ENCODE measurements at regions not wholly inside any gene's neighbourhood (a gene's known extent, or its start where the extent isn't known, plus 50 kb on each side); places are given as distances from the start of the nearest gene placed in this dataset.
A peak's percentile ranks its signal among the peaks of the same experiment; 100 is the strongest.
"Not testable (repeated sequence)": the region's sequence is repeated elsewhere in the genome, so short reads cannot be mapped to it uniquely, and the experiment has no call there.

DNA sequence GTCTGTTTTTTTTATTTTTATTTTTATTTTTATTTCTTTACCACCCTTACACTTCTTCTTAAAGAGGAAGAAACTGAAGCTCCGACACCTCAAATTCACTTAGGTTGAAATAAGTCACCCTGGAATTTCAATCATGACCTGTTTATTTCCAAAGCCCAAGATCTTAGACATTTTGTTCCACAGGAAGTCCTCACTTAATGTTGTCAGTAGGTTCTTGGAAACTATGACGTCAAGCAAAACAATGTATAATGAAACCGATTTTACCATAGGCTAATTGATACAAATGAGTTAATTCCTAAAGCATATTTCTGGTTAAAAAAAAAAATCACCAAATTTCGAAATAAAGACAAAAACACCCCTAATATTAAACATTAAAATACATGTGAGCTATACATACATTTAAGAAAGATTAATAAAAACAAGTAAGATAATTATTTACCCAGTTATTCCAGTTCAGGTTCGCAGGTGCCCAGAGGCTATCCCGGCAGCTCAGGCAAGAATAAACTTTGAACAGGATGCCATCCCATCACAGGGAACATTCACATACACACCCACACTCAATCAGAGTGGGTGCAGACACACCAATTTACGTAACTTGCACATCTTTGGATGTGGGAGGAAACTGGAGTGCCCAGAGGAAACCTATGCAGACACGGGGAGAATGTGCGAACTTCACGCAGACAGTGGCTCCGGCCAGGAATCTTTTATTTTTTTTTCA is 391.0 kb downstream of the RAP2B start:
- DNase-seq: no peak

DNA sequence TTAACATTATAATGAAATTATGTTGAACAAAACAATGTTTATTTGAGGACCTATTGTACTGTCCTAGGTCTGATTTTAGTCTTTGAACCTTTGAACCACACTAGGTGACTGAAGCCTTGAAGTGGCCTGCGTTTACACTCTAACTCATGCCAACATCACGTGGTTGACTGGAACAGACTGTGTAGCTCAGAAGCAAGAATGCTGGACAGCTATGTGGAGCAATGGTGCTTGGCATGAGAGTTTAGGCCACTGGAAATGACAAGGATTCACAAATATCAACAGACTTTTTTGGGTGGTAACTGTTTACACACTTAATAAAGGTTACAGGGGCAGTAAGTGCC is 391.5 kb downstream of the RAP2B start:
- DNase-seq: no peak

DNA sequence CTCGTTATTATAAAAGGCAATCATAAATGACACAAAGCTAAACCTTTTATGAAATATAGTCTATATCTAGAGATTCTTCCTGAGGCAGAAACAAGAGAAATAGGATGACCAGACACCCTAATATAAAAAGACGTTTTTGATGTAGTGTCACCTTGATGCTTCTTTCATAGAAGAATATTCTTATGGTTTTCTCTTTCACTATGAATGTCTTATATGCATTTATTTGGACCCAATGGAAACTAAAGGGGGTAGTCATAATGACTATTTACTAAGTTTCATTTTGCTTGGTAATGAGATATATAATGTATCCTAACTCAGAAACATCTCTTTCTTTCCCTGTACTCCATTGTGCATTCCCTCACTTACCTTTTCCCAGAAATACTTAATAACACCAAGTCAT is 393.9 kb downstream of the RAP2B start:
- DNase-seq: no peak

DNA sequence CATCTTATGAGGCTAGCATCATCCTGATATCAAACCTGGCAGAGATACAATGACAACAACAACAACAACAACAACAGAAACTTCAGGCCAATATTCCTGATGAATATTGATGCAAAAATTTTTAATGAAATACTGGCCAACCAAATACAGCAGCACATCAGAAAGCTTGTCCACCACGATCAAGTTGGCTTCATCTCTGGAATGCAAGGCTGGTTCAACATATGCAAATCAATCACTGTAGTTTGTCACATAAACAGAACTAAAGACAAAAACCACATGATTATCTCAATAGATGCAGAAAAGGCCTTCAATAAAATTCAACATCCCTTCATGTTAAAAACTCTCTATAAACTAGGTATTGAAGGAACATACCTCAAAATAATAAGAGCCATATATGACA is 397.3 kb downstream of the RAP2B start:
- DNase-seq: not testable (repeated sequence)

DNA sequence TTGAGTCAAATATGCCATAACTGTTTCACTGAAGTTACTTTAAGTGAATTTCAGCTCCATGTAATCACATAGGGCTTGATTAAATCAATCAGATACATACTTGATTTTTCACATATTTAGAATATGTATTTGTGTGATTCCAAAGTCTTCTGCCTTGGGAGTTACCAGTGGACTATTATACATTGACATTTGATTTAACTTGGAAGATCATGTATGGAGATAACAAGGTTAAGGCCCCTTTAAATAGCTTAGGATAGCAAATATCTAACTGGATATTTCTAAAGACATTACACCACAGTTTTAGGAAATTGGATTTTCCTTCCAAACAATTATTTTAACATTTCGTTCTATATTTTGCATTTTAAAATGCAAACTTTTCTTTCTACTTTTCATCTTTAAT is 405.0 kb downstream of the RAP2B start:
- DNase-seq: no peak

DNA sequence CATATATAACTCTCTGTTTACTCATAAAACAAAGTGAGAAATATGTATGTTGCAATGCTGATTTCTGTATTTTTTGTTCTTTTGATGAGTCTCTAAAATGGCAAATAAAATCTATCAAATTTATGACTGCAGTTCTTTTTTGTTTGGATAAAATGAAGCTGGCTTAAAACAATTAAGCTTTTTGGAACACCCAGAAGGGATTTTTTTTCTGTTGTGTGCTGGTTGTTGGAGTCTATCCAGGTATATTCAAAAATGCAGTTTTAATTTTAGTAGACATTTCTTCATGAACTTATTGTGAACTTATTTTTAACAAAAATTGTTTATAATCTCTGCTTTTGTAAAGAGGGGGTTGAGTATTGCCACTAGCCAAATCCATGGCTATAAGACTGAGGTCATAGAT is 405.5 kb downstream of the RAP2B start:
- no peak for DNase-seq

DNA sequence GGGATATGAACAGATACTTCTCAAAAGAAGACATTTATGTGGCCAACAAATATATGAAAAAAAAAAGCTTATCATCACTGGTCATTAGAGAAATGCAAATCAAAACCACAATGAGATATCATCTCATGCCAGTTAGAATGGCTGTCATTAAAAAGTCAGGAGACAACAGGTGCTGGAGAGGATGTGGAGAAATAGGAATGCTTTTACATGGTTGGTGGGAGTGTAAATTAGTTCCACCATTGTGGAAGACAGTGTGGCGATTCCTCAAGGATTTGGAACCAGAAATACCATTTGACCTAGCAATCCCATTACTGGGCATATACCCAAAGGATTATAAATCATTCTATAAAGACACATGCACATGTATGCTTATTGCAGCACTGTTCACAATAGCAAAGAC is 408.5 kb downstream of the RAP2B start:
- not testable (repeated sequence) for DNase-seq

DNA sequence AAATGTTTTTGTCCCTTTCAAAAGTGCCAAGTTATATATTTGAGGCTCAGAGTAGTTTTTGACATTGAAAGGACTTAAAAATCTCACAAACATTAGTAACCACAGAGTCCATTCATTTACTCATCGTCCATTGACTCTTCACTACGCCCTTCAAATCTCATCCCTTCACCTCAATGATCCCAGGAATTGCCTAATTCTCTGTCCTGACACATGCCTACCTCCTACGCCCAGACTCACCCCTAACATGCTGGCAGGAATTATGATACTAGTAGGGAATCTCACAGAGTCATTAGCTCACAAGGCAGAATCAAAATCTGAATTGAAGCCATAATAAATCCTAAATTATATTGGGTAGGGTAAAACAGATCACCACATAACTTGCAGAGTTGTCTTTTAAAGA is 410.1 kb downstream of the RAP2B start:
- DNase-seq: no peak

DNA sequence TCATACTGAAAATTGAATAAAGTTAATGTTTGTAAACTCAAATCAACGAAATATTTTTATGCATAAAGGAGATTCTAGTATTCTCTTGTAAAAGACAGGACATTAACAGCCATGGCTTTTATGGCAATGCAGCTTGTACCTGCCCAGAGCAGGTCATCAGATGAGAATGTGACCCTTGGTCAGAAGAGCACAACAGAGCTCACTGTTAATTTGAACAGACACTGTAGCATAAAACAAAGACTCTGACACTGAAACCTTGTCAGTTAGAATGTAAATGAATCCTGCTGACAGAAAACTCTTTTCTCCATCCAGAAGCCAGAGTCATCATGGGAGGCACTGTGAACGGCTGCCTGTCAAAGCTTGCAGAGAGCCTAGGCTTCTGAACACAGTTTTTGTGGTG is 410.6 kb downstream of the RAP2B start:
- DNase-seq: peak in 1 of 14 donors; percentile 1

DNA sequence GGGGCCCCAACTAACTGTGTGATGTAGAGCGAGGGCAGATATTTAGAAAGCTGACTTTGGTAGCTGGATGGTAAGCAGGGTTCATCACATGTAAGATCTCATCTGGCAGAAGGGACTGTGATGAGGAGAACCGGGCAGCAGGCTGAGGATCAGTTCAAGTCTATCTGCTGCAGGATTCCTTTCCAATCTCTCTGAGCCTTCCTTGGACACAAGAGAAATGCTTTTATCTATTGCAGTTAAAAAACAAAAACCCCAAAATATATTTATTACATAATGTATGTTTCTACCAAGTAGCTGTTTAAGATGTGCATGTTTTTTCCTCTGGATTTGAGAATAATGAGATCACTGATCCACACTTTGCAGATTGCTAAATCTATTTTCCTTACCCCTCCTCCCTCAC is 411.5 kb downstream of the RAP2B start:
- DNase-seq: no peak

DNA sequence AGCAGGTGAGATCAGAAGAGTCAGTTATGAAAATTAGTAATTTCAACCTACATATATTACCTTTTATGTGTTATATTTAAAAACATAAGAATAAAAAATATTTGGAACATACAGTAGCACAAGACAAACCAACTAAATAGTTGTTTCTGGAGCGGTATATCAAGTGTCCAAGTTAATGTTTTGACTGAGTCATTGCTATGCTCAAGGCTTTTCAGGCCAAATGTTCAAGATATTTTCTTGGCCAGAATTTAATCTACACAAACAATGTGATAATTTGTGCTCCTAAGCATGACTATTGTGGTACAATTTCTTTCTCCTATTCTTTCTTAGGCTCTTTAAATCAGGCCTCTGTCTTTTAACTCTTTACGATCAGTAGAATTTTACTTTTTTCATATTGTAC is 412.4 kb downstream of the RAP2B start:
- DNase-seq: no peak

DNA sequence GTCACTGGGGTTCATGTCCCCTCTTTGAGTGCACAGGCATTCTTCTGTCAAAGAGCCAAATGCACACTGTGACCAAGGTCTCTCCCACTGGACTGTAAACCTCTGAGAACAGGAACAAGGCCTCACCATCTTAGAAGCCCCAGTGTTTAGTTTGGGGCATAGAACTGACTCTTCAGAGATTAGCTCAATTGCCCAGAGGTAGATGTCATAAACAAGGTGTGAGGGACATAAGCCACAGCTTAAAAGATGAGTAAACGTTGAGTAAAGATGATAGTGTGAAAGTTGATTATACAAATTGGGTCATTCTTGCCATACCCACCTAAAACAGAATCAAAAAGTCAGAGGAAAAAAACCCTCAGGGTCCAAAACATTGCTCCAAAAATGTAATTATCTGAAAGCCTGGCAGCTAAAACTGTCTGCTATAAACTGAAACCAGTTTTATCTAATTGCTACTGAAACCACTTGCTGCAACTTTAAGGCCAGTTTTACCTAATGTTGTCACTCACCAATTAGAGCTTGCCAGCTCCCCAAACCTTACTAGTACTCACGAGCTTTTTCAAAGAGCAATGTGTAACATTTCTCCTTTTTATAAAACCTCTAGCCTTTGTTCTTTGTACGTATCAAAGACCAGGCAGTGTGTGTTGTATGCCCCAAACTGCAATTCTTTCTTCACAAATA is 415.2 kb downstream of the RAP2B start:
- DNase-seq: peak in 1 of 14 donors; percentile 1

DNA sequence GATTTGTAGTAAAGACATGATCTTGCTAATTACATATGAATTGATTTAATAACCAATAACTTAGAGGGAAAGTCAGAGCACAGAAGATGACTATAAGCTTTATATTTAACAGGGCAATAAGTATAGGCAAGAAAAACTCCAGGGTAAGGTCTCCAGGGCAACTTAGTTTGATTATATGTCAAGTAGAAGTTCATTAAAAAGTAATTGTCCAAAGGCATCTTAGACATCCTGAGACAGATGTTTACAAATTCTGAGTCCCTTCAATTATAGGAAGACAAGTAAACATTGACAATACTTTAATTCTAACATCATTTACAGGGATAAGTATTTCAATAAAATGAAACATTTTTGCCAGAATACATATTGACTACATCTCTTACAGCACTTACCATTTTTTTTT is 416.0 kb downstream of the RAP2B start:
- DNase-seq: no peak

DNA sequence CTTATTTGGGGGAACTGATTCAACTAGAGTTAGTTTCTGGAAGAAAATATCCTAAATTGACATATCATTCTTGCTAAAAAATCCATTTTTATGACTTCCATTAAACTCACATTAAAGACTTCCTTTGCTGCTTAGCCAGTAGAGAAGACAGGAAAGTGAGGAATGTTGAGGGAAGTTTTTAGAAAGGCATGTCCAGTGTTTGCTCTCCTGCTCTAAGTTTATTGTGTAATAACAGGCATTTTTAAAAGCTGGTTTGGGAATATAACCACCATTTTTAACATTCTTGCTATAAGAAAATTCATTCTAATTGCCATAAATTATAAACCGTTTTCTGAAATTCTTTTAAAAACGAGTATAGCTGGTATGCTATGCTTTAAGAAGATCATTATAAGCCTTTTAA is 428.0 kb downstream of the RAP2B start:
- DNase-seq: no peak

DNA sequence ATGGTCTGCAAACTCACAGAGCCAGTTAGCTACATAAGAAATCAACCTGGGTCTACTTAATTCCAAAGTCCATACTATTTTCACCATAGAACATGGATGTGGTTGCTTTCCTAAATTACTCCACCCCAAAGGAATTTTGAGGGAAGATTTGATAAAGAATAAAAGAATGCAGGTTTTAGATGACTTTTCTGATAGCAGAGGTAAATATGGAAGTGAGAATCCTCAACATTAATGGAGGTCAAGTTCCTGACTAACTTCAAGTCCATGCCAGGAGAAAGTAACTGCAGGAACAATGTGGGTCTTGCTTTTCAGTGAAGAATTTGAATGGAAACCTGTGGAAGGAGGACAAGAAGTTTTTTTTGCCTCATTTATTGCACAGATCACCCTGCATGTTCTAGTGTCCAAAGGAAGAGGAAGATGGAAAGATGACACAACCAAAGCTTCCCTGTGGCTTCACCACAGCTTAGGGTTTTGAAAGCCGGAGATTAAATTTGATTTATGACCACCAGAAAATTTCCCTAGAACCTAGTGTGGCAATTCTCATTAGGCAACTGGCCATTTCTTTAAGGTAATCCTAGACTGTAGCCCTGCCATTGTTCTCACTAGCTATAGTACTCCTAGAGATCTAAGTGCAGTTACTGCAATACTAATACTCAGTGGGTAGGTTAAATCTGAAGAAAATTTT is 429.7 kb downstream of the RAP2B start:
- no peak for DNase-seq

DNA sequence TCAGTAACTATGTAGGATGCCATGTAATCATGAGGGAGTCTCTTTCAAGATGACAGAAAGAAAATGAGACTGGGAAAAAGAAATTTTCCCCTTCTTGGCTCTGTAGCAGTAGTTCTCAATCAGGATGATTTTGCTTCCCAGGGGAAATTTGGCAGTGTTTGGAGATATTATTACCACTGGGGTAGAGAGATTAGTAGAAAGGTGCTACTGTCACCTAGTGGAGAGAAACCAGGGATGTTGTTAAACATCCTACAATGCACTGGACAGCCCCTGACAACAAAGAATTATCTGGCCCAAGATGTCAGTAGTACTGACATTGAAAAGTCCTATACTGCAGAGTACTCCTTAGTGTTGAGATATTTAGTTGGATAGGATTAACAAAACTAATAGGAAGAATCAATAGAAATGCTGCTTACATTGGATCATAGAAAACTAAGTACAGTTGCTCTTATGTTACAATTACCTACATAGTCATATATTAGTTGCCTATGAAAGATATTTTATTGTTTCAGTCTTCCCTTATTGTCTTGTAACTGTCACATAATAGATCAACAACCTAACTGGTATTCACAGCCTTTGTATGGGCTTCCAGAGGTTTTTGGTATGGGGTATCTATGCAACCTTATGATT is 433.3 kb downstream of the RAP2B start:
- no peak for DNase-seq

DNA sequence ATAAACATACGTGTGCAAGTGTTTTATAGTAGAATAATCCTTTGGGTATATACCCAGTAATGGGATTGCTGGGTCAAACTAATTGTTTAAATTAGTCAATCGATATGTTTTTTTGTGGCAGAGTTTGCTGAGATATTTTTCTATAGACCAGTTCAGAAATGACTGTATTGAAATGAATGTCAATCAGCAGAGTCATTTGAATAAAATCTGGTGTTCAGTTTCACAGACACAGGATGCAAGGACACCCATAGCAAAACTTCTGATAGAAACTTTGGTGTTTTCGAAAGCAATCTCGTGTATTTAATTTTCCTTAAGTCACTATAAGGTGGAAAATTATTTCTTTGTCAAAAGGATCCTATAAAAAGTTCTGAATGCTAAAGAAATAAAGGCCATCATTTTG is 434.4 kb downstream of the RAP2B start:
- no peak for DNase-seq

DNA sequence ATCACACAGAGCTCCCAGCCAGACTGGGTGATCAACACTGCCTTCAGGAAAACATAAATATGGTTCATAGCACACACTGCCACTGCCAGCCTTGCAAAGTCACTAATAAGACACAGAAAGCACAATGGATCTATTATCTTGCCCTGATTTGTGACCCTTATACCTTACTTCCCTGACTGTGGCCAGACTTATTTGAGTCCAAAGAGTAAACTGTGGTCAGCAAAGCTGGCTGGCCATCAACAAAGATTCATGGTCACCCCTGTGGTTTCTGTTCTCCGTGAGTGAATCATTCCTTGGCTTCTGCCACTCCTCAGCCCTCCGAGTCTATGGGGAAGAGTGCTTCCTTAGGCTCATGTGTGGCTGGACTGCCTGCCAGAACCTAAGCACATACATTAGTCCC is 437.7 kb downstream of the RAP2B start:
- peak in 1 of 14 donors; percentile 0 for DNase-seq

DNA sequence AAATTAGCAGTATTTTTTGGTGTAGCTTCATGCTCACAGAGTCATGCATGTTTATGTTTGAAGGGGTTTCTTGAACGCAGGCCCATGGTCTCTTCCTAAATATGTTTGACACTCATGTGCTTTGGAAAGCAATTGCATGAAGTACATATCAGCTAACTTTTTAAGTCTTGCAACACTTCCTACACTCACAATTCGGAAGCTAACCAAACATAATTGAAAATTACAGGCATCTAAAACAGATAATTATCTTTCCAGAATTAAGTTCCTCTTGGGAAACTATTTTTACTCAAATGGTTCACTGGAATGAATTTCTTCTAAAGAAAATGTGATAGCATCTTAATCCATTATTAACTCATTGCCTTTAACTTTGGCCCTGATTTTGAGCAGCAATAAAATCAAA is 438.9 kb downstream of the RAP2B start:
- DNase-seq: no peak

DNA sequence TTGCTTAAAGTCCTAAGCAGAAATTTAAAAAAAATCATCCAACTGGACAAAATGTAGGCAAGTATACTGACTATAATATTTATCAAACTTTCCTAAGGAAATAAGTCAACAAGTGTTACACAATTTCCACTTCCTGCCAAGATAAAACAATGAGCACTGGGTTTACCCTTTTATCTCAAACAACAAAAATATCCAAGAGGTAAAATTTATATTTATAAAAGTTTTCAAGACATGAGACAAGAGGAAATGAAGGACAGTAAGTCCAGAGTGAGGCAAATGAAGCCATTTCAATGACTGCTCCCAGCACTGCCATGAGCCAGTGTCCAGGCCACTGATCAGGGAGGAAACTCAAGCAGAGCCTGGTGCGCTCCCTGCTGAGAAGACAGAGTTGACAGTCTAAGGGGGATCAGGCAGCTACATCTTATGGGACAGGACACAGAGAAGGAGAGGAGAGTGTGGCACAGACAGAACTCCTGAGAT is 439.4 kb downstream of the RAP2B start:
- no peak for DNase-seq

DNA sequence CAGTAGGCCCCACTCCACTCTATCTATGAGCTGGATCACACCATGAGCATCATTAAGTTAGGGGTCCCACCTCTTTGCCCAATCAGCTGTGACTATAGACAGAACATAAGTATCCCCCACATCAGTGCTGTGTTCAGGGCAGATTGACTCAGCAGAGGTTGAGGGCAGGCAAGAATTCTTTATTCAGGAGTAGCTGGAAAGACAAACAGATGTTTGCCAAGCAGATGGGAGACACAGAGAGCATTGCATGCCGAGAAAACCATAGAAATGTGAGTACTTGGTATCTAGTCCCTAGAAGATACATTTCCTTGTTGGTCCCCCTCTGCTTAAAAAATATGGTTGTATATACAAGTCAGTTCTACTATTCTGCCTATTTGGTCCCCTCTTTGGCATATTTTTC is 440.8 kb downstream of the RAP2B start:
- DNase-seq: no peak

DNA sequence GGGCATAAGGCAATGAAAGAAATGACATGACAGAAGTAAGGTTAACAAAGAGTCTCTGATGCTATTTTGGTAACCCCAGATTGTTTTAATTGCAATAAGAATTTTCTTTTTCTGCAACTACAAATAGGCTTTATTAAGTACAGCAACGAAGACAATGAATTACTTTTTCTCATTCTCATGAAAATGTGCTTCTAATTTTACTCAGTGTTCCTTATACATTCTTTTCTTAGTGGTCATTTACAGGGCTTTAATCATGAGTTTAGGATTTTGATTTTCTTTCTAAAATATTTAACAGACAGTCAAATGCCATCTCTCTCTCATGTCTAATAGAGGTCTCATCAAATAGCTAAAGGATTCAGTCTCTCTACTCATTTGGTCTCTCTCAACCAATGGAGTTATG is 452.1 kb downstream of the RAP2B start:
- no peak for DNase-seq

DNA sequence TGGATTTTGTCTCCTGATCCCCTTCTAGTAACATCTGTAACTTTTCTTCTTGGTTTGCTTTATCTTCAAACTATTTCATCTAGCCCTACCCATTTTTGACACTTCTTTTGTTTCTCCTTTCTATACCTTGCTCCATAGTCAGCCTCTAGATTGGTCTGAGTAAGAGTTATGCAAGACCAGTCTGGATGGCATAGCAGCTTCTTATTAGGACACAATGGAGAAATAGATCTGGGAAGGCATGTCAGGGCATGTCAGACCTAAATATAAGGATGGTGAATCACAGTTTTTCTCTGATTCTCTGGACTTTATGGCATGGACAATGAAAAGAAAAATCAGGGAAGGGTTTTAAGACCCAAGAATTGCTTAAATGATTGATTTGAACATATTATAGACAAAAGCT is 452.5 kb downstream of the RAP2B start:
- DNase-seq: no peak

All from C1 segment of cervical spinal cord (tissue), 14 donors.